ENCODE measurements at regions not wholly inside any gene's neighbourhood (a gene's known extent, or its start where the extent isn't known, plus 50 kb on each side); places are given as distances from the start of the nearest gene placed in this dataset.

- no peaks in the 10 kb centered on the region for H3K4me1 Mint-ChIP-seq
- DNase-seq = no peak
- TF ChIP-seq, protein P1, sequence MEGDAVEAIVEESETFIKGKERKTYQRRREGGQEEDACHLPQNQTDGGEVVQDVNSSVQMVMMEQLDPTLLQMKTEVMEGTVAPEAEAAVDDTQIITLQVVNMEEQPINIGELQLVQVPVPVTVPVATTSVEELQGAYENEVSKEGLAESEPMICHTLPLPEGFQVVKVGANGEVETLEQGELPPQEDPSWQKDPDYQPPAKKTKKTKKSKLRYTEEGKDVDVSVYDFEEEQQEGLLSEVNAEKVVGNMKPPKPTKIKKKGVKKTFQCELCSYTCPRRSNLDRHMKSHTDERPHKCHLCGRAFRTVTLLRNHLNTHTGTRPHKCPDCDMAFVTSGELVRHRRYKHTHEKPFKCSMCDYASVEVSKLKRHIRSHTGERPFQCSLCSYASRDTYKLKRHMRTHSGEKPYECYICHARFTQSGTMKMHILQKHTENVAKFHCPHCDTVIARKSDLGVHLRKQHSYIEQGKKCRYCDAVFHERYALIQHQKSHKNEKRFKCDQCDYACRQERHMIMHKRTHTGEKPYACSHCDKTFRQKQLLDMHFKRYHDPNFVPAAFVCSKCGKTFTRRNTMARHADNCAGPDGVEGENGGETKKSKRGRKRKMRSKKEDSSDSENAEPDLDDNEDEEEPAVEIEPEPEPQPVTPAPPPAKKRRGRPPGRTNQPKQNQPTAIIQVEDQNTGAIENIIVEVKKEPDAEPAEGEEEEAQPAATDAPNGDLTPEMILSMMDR (conservative IDR thresholded peaks at IDR 0.05) = no peak
- H3K27me3 Mint-ChIP-seq (ENCODE audit: insufficient read depth) = no peaks in the 10 kb centered on the region
- Histone ChIP-seq H3K36me3 (ENCODE audit: control insufficient read depth, insufficient read depth, low read length) (no peaks in the 10 kb centered on the region), H3K27me3 (ENCODE audit: control insufficient read depth, insufficient read depth, low read length, poor library complexity, severe bottlenecking) (no peaks in the 10 kb centered on the region), H3K4me1 (ENCODE audit: control insufficient read depth, insufficient read depth, low read length) (no peaks in the 10 kb centered on the region), H3K9me3 (ENCODE audit: control insufficient read depth, low read length) (peaks cover 5% of the 10 kb centered on the region), H3K9ac (ENCODE audit: extremely low read depth, low read length, poor library complexity, severe bottlenecking) (no peak overlapping the region), H3K4me3 (ENCODE audit: low read length) (no peak overlapping the region), H3K27ac (ENCODE audit: low read depth, low read length) (no peak overlapping the region)
- no peak overlapping the region for H3K4me3 Mint-ChIP-seq
- peaks cover 52% of the 10 kb centered on the region for H3K9me3 Mint-ChIP-seq
- H3K36me3 Mint-ChIP-seq (ENCODE audit: low read depth) = no peaks in the 10 kb centered on the region
- no peak overlapping the region for H3K27ac Mint-ChIP-seq
Measured at GRCh38 chrX:83305381-83305780, 202.7 kb upstream of the POU3F4 start.

DNA sequence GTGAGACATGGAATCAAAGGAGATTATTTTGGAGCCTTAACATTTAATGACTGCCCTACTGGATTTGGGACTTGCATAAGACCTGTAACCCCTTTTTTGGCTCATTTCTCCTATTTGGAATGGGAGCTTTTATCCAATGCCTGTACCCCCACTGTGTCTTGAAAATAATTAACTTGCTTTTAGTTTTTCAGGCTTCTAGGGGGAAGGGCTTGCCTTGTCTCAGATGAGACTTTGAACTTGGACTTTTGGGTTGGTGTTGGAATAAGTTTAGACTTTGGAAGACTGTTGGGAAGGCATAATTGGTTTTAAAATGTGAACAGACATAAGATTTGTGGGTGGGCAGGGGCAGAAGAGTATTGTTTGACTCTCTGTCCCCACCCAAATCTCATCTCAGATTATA lies 189.1 kb upstream of the POU3F4 start:
- H3K4me3 Mint-ChIP-seq = no peak overlapping the region
- Histone ChIP-seq H3K4me3 (ENCODE audit: low read length) (no peak overlapping the region), H3K36me3 (ENCODE audit: control insufficient read depth, insufficient read depth, low read length) (no peaks in the 10 kb centered on the region), H3K27ac (ENCODE audit: low read depth, low read length) (no peak overlapping the region), H3K27me3 (ENCODE audit: control insufficient read depth, insufficient read depth, low read length, poor library complexity, severe bottlenecking) (no peaks in the 10 kb centered on the region), H3K9me3 (ENCODE audit: control insufficient read depth, low read length) (no peaks in the 10 kb centered on the region), H3K4me1 (ENCODE audit: control insufficient read depth, insufficient read depth, low read length) (no peaks in the 10 kb centered on the region), H3K9ac (ENCODE audit: extremely low read depth, low read length, poor library complexity, severe bottlenecking) (no peak overlapping the region)
- H3K9me3 Mint-ChIP-seq = peaks cover 48% of the 10 kb centered on the region
- DNase-seq = no peak
- no peak overlapping the region for H3K27ac Mint-ChIP-seq
- H3K27me3 Mint-ChIP-seq (ENCODE audit: insufficient read depth) = no peaks in the 10 kb centered on the region
- H3K4me1 Mint-ChIP-seq = no peaks in the 10 kb centered on the region
- TF ChIP-seq, protein P1 (conservative IDR thresholded peaks at IDR 0.05) = no peak
- no peaks in the 10 kb centered on the region for H3K36me3 Mint-ChIP-seq (ENCODE audit: low read depth)

GRCh38 chrX:83326539-83326938 lies 181.6 kb upstream of the POU3F4 start:
- no peaks in the 10 kb centered on the region for H3K36me3 Mint-ChIP-seq (ENCODE audit: low read depth)

More at GRCh38 chrX:83326539-83326938, 181.6 kb upstream of the POU3F4 start:
- no peak overlapping the region for H3K9ac ChIP-seq (ENCODE audit: extremely low read depth, low read length, poor library complexity, severe bottlenecking)
- H3K27me3 Mint-ChIP-seq (ENCODE audit: insufficient read depth) = no peaks in the 10 kb centered on the region
- no peaks in the 10 kb centered on the region for H3K4me1 ChIP-seq (ENCODE audit: control insufficient read depth, insufficient read depth, low read length)
- no peak overlapping the region for H3K4me3 Mint-ChIP-seq
- H3K27ac ChIP-seq (ENCODE audit: low read depth, low read length) = no peak overlapping the region
- H3K9me3 ChIP-seq (ENCODE audit: control insufficient read depth, low read length) = no peaks in the 10 kb centered on the region
- no peak overlapping the region for H3K4me3 ChIP-seq (ENCODE audit: low read length)
- H3K27me3 ChIP-seq (ENCODE audit: control insufficient read depth, insufficient read depth, low read length, poor library complexity, severe bottlenecking) = no peaks in the 10 kb centered on the region
- TF ChIP-seq, protein P1 (conservative IDR thresholded peaks at IDR 0.05) = no peak
- H3K9me3 Mint-ChIP-seq = peaks cover 31% of the 10 kb centered on the region
- H3K27ac Mint-ChIP-seq = no peak overlapping the region
- no peaks in the 10 kb centered on the region for H3K4me1 Mint-ChIP-seq
- no peak for DNase-seq
- no peaks in the 10 kb centered on the region for H3K36me3 ChIP-seq (ENCODE audit: control insufficient read depth, insufficient read depth, low read length)
